ENCODE measurements at regions not wholly inside any gene's neighbourhood (a gene's known extent, or its start where the extent isn't known, plus 50 kb on each side); places are given as distances from the start of the nearest gene placed in this dataset.

- POLR2A ChIA-PET: no interaction called here
- FAIRE-seq: no peak
- H3K4me3 ChIP-seq (replicated peaks in 1 of 3; ENCODE audit: insufficient read depth in 1 of 3, low read depth in 1 of 3, low read length in 3 of 3): no peak overlapping the region
Observed at GRCh38 chr10:8566737-8567136, 512.2 kb downstream of the GATA3 start.

More at GRCh38 chr10:8566737-8567136, 512.2 kb downstream of the GATA3 start:
- no peaks in the 10 kb centered on the region for H3K36me3 ChIP-seq (ENCODE audit: control insufficient read depth in 2 of 2, extremely low read depth in 1 of 2, insufficient read depth in 2 of 2, low read length in 2 of 2)
- dilution Hi-C loops (cut with MboI; ENCODE audit: extremely low pct_ligation_motif_present, low sequenced_read_pairs) (no loop called here), intact Hi-C loops (cut with micrococcal nuclease) (no loop called here)
- no peaks in the 10 kb centered on the region for H3K27me3 ChIP-seq (ENCODE audit: control insufficient read depth in 2 of 2, insufficient read depth in 2 of 2, low read length in 2 of 2)
- no peak overlapping the region for H3K9ac ChIP-seq (replicated peaks; ENCODE audit: extremely low read depth, insufficient read depth, low read length)
- TF ChIP-seq POLR2AphosphoS5 (IDR thresholded peaks at IDR 0.05; ENCODE audit: insufficient read depth, low read depth, low read length): no peak
- no peak for TF ChIP-seq FOS (IDR thresholded peaks at IDR 0.05; ENCODE audit: borderline replicate concordance, insufficient read depth, low read length)
- TF ChIP-seq MAX (IDR thresholded peaks at IDR 0.05; ENCODE audit: insufficient read depth, insufficient read length): no peak
- no peak for TF ChIP-seq MYC (IDR thresholded peaks at IDR 0.05; ENCODE audit: low read depth, low read length)
- TF ChIP-seq POLR2A (IDR thresholded peaks at IDR 0.05; ENCODE audit: low read depth, low read length): no peak
- no peak for TF ChIP-seq JUN (IDR thresholded peaks at IDR 0.05; ENCODE audit: borderline replicate concordance, insufficient read depth, insufficient read length, low read depth)
- TF ChIP-seq GATA2 (IDR thresholded peaks at IDR 0.05; ENCODE audit: insufficient read depth, insufficient read length, low read depth, low read length): no peak
- TF ChIP-seq EZH2 (IDR thresholded peaks at IDR 0.05; ENCODE audit: borderline replicate concordance, low read depth, low read length, severe bottlenecking): no peak
- no peak for TF ChIP-seq CTCF (IDR thresholded peaks at IDR 0.05; ENCODE audit: extremely low read depth in 1 of 2, insufficient read depth in 1 of 2, low read depth in 1 of 2, low read length in 2 of 2)
- no peaks in the 10 kb centered on the region for H3K4me1 ChIP-seq (ENCODE audit: control insufficient read depth, extremely low read depth, insufficient read depth, low read length)
- no peaks in the 10 kb centered on the region for H3K9me3 ChIP-seq (replicated peaks; ENCODE audit: control insufficient read depth, insufficient read depth, low read length)
- no peak for DNase-seq (ENCODE audit: low read depth, low spot score)
- H3K79me2 ChIP-seq (ENCODE audit: control insufficient read depth, insufficient read depth, low read length): no peaks in the 10 kb centered on the region
- H3K27ac ChIP-seq (ENCODE audit: insufficient read depth, low read depth, low read length): no peak overlapping the region
- H3K9me1 ChIP-seq (replicated peaks; ENCODE audit: control insufficient read depth, extremely low read depth, insufficient read depth, low read length): no peaks in the 10 kb centered on the region
- BruUV-seq (replicated peaks): no TSS peak
- CTCF ChIA-PET: no interaction called here
- H4K20me1 ChIP-seq (replicated peaks; ENCODE audit: control insufficient read depth, extremely low read depth, insufficient read depth, low read length): no peaks in the 10 kb centered on the region
- no peak overlapping the region for H3K4me2 ChIP-seq (ENCODE audit: insufficient read depth, low read length)
- no peak overlapping the region for H2AFZ ChIP-seq (ENCODE audit: low read depth, low read length)

Measured in endothelial cell of umbilical vein (primary cell).